Activated T-helper 17 cell treated with anti-CD3 and anti-CD28 coated beads, Interleukin-2, amount 50 U/mL, for 72 hours (primary cell): ENCODE measurements at regions not wholly inside any gene's neighbourhood (a gene's known extent, or its start where the extent isn't known, plus 50 kb on each side); places are given as distances from the start of the nearest gene placed in this dataset.

Experiments
- ATAC-seq: fragments of 150-1000 bp; cut with Tn5 transposase; replicated peaks from 2 replicates; pipeline ENCODE4 v1.10.0; 2021; ENCODE audit warnings: mild to moderate bottlenecking, moderate library complexity
- H3K27ac Mint-ChIP-seq: one replicate; pipeline ENCODE4 v1.8.0; 2022; ENCODE audit warnings: mixed read lengths
- H3K27me3 Mint-ChIP-seq: one replicate; pipeline ENCODE4 v1.8.0; 2022; ENCODE audit warnings: mixed read lengths
- H3K36me3 Mint-ChIP-seq: one replicate; pipeline ENCODE4 v1.8.0; 2022; ENCODE audit warnings: low read depth, mild to moderate bottlenecking, mixed read lengths
- H3K4me1 Mint-ChIP-seq: one replicate; pipeline ENCODE4 v1.8.0; 2022; ENCODE audit warnings: mixed read lengths
- H3K4me3 Mint-ChIP-seq: one replicate; pipeline ENCODE4 v1.8.0; 2022; ENCODE audit warnings: mild to moderate bottlenecking, mixed read lengths
- H3K9me3 Mint-ChIP-seq: one replicate; pipeline ENCODE4 v1.8.0; 2022; ENCODE audit warnings: mixed read lengths

GRCh38 chr22:33116841-33117547, 58.8 kb upstream of the SYN3 start:
- Mint-ChIP-seq H3K9me3 (peaks cover 5% of the 10 kb centered on the region), H3K4me1 (no peaks in the 10 kb centered on the region), H3K36me3 (no peaks in the 10 kb centered on the region), H3K27ac (no peak overlapping the region), H3K27me3 (peaks cover 4% of the 10 kb centered on the region), H3K4me3 (no peak overlapping the region)
- ATAC-seq, result peak; percentile 40

GRCh38 chr22:33114565-33114964, 56.4 kb upstream of the SYN3 start:
- H3K4me1 Mint-ChIP-seq, result no peaks in the 10 kb centered on the region
- no peak overlapping the region for H3K27ac Mint-ChIP-seq
- no peak for ATAC-seq
- H3K36me3 Mint-ChIP-seq, result no peaks in the 10 kb centered on the region
- peaks cover 4% of the 10 kb centered on the region for H3K27me3 Mint-ChIP-seq
- H3K9me3 Mint-ChIP-seq, result peaks cover 5% of the 10 kb centered on the region
- no peak overlapping the region for H3K4me3 Mint-ChIP-seq

DNA sequence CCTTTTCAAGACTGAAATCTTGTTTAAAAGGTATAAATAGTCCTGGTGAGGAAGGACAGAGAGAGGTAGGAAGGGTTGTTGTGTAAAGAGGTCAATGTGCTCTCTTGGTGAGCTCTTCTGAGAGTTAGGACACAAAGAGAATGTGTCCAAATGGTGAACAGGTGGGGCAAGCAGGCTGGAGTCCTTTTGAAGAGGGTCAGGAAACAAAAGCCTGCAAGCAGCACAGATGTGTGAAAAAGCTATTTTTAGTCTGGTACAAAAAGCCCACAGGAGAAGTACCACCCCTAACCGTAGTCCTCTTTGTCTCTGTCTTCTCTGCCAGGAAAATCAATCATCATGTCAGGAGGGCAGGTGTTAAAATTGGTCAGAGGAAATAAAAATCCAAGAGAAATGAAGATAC, 54.4 kb upstream of the SYN3 start:
- no peaks in the 10 kb centered on the region for H3K4me1 Mint-ChIP-seq
- H3K27ac Mint-ChIP-seq, result no peak overlapping the region
- peaks cover 5% of the 10 kb centered on the region for H3K9me3 Mint-ChIP-seq
- no peak overlapping the region for H3K4me3 Mint-ChIP-seq
- ATAC-seq, result no peak
- H3K27me3 Mint-ChIP-seq, result peaks cover 9% of the 10 kb centered on the region
- H3K36me3 Mint-ChIP-seq, result no peaks in the 10 kb centered on the region

DNA sequence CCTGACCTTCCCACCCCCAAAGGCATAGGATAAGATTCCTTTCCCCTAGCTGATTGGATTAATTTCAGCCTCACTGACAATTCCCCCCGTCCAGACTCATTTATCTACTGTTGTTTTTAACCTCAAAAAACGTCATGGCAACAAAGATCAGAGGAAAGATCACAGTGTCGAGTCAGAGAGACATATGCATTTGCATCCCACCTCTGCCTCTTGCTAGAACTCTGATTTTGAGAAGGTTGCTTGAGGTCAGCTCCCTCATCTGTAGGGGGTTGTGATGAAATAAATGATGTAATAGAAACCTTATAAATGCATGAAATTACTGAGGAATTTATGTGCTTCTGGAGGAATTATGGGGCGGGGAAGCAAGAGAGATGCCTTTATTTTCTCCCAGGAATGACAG, 53.3 kb upstream of the SYN3 start:
- ATAC-seq, result no peak
- Mint-ChIP-seq H3K27ac (no peak overlapping the region), H3K4me1 (no peaks in the 10 kb centered on the region), H3K9me3 (peaks cover 5% of the 10 kb centered on the region), H3K36me3 (no peaks in the 10 kb centered on the region), H3K27me3 (peaks cover 9% of the 10 kb centered on the region), H3K4me3 (no peak overlapping the region)

GRCh38 chr22:33110562-33111163, 52.5 kb upstream of the SYN3 start:
- no peak overlapping the region for H3K27ac Mint-ChIP-seq
- H3K4me3 Mint-ChIP-seq, result no peak overlapping the region
- no peaks in the 10 kb centered on the region for H3K36me3 Mint-ChIP-seq
- H3K27me3 Mint-ChIP-seq, result peaks cover 9% of the 10 kb centered on the region
- ATAC-seq, result no peak
- peaks cover 5% of the 10 kb centered on the region for H3K9me3 Mint-ChIP-seq
- H3K4me1 Mint-ChIP-seq, result no peaks in the 10 kb centered on the region

GRCh38 chr22:33109514-33110430, 51.6 kb upstream of the SYN3 start:
- no peak overlapping the region for H3K27ac Mint-ChIP-seq
- peaks cover 4% of the 10 kb centered on the region for H3K9me3 Mint-ChIP-seq
- no peak for ATAC-seq
- H3K4me3 Mint-ChIP-seq, result no peak overlapping the region
- H3K36me3 Mint-ChIP-seq, result no peaks in the 10 kb centered on the region
- H3K27me3 Mint-ChIP-seq, result peaks cover 14% of the 10 kb centered on the region
- H3K4me1 Mint-ChIP-seq, result no peaks in the 10 kb centered on the region

GRCh38 chr22:33108037-33108436, 49.9 kb upstream of the SYN3 start:
- peaks cover 19% of the 10 kb centered on the region for H3K27me3 Mint-ChIP-seq
- H3K9me3 Mint-ChIP-seq, result no peaks in the 10 kb centered on the region
- no peak overlapping the region for H3K4me3 Mint-ChIP-seq
- no peak for ATAC-seq
- no peaks in the 10 kb centered on the region for H3K36me3 Mint-ChIP-seq
- no peaks in the 10 kb centered on the region for H3K4me1 Mint-ChIP-seq
- no peak overlapping the region for H3K27ac Mint-ChIP-seq
